Loucy (cell line): ENCODE measurements at regions not wholly inside any gene's neighbourhood (a gene's known extent, or its start where the extent isn't known, plus 50 kb on each side); places are given as distances from the start of the nearest gene placed in this dataset.

Experiments used
- H2AFZ ChIP-seq: fragments of 200-600 bp; sonication (generic); 2 replicates; pipeline ENCODE4 v1.6.0; 2016; ENCODE audit warnings: antibody characterized with exemption, mild to moderate bottlenecking, low read length, moderate library complexity
- H3F3A ChIP-seq: fragments of 200-600 bp; 2 replicates; pipeline ENCODE4 v1.6.0; 2016; ENCODE audit warnings: antibody characterized with exemption, low read depth, mild to moderate bottlenecking
- H3K27me3 ChIP-seq: fragments of 200-600 bp; sonication (generic); 2 replicates; pipeline ENCODE4 v1.6.1; 2014; ENCODE audit warnings: low read length, mild to moderate bottlenecking; ENCODE audit not compliant: insufficient read depth, poor library complexity, severe bottlenecking
- H3K36me3 ChIP-seq: fragments of 200-600 bp; sonication (generic); 2 replicates; pipeline ENCODE4 v1.6.1; 2016; ENCODE audit warnings: low read length; ENCODE audit not compliant: insufficient read depth
- H3K4me1 ChIP-seq: fragments of 200-600 bp; sonication (generic); 2 replicates; pipeline ENCODE4 v1.5.1; 2014; ENCODE audit warnings: low read length, mild to moderate bottlenecking; ENCODE audit not compliant: insufficient read depth, poor library complexity, severe bottlenecking
- H3K4me2 ChIP-seq: fragments of 200-600 bp; sonication (generic); 2 replicates; pipeline ENCODE4 v1.6.0; 2014; ENCODE audit warnings: antibody characterized with exemption, low read length, low read depth, mild to moderate bottlenecking; ENCODE audit not compliant: poor library complexity, severe bottlenecking
- H3K4me3 ChIP-seq: fragments of 200-600 bp; sonication (generic); 2 replicates; pipeline ENCODE4 v1.5.1; 2014; ENCODE audit warnings: low read length, mild to moderate bottlenecking, mixed read lengths; ENCODE audit not compliant: poor library complexity, severe bottlenecking
- H3K79me2 ChIP-seq: fragments of 200-600 bp; sonication (generic); 2 replicates; pipeline ENCODE4 v1.6.1; 2014; ENCODE audit warnings: low read length; ENCODE audit not compliant: insufficient read depth
- H3K9ac ChIP-seq: fragments of 200-600 bp; sonication (generic); 2 replicates; pipeline ENCODE4 v1.6.0; 2014; ENCODE audit warnings: mild to moderate bottlenecking, low read depth, low read length, moderate library complexity; ENCODE audit not compliant: poor library complexity, severe bottlenecking
- H3K9me2 ChIP-seq: fragments of 200-600 bp; sonication (generic); replicated peaks from 2 replicates; pipeline ENCODE4 v1.6.1; 2016; ENCODE audit warnings: low read depth, low read length, mixed read lengths
- H3K9me3 ChIP-seq: fragments of 200-600 bp; sonication (generic); 2 replicates; pipeline ENCODE4 v1.6.1; 2014; ENCODE audit warnings: mild to moderate bottlenecking, antibody characterized with exemption, low read length, low read depth; ENCODE audit not compliant: insufficient read depth
- H4K20me1 ChIP-seq: fragments of 200-600 bp; sonication (generic); 2 replicates; pipeline ENCODE4 v1.6.0; 2014; ENCODE audit warnings: antibody characterized with exemption, low read length, mild to moderate bottlenecking; ENCODE audit not compliant: insufficient read depth, poor library complexity, severe bottlenecking
- EZH2phosphoT487 ChIP-seq: fragments of 200-600 bp; IDR thresholded peaks from 2 replicates; pipeline ENCODE4 v1.6.1; 2018; ENCODE audit warnings: antibody characterized with exemption, mild to moderate bottlenecking, moderate library complexity, borderline replicate concordance
- TF ChIP-seq, protein P1 (sequence below): fragments of 200-600 bp; sonication (generic); conservative IDR thresholded peaks from 2 replicates; pipeline ENCODE4 v1.5.1; 2014; ENCODE audit warnings: mild to moderate bottlenecking, antibody characterized with exemption, low read length

GRCh38 chr12:4194668-4195067, 78.9 kb upstream of the CCND2 start:
- H3K27me3 ChIP-seq: no peaks in the 10 kb centered on the region
- H3K9me2 ChIP-seq: no peaks in the 10 kb centered on the region

GRCh38 chr12:4193821-4194220, 79.7 kb upstream of the CCND2 start:
- Histone ChIP-seq H3K9me3 (no peaks in the 10 kb centered on the region), H3F3A (no peaks in the 10 kb centered on the region), H3K36me3 (no peaks in the 10 kb centered on the region), H3K9ac (no peak overlapping the region), H3K4me1 (peaks cover 5% of the 10 kb centered on the region), H2AFZ (0 out of 2 replicates have a peak overlapping the region, but pooled peaks have one; percentile 11), H4K20me1 (no peaks in the 10 kb centered on the region), H3K9me2 (no peaks in the 10 kb centered on the region), H3K27me3 (no peaks in the 10 kb centered on the region), H3K4me2 (no peak overlapping the region), H3K79me2 (no peaks in the 10 kb centered on the region), H3K4me3 (no peak overlapping the region)
- TF ChIP-seq EZH2phosphoT487: no peak
- TF ChIP-seq, protein P1, sequence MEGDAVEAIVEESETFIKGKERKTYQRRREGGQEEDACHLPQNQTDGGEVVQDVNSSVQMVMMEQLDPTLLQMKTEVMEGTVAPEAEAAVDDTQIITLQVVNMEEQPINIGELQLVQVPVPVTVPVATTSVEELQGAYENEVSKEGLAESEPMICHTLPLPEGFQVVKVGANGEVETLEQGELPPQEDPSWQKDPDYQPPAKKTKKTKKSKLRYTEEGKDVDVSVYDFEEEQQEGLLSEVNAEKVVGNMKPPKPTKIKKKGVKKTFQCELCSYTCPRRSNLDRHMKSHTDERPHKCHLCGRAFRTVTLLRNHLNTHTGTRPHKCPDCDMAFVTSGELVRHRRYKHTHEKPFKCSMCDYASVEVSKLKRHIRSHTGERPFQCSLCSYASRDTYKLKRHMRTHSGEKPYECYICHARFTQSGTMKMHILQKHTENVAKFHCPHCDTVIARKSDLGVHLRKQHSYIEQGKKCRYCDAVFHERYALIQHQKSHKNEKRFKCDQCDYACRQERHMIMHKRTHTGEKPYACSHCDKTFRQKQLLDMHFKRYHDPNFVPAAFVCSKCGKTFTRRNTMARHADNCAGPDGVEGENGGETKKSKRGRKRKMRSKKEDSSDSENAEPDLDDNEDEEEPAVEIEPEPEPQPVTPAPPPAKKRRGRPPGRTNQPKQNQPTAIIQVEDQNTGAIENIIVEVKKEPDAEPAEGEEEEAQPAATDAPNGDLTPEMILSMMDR: no peak

More at GRCh38 chr12:4194668-4195067, 78.9 kb upstream of the CCND2 start:
- H3K9ac ChIP-seq: no peak overlapping the region
- H3K79me2 ChIP-seq: no peaks in the 10 kb centered on the region
- no peak overlapping the region for H2AFZ ChIP-seq
- no peak overlapping the region for H3K4me2 ChIP-seq
- no peaks in the 10 kb centered on the region for H3K36me3 ChIP-seq
- TF ChIP-seq EZH2phosphoT487: no peak
- TF ChIP-seq, protein P1: no peak
- no peaks in the 10 kb centered on the region for H3F3A ChIP-seq
- peaks cover 5% of the 10 kb centered on the region for H3K4me1 ChIP-seq
- H3K4me3 ChIP-seq: no peak overlapping the region
- no peaks in the 10 kb centered on the region for H4K20me1 ChIP-seq
- no peaks in the 10 kb centered on the region for H3K9me3 ChIP-seq

DNA sequence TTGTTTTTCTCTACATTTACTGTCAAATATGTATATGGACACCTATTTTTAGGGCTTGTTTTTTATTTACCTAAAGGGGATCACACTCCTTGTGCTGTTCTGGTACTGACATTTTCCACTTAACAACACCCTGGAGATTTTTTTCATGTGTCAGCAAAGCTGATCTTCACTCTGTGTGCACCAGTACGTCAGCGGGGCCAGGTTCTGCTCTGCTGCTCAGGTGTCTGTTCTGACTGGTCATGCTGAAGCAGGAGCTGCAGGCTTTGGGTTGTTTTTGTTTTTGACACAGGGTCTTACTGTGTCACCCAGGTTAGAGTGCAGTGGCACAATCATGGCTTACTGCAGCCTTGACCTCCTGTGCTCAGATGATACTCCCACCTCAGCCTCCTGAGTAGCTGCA, 81.9 kb upstream of the CCND2 start:
- H3K79me2 ChIP-seq: no peaks in the 10 kb centered on the region
- no peaks in the 10 kb centered on the region for H4K20me1 ChIP-seq
- H3K27me3 ChIP-seq: no peaks in the 10 kb centered on the region
- H3K4me3 ChIP-seq: no peak overlapping the region
- H3K9ac ChIP-seq: no peak overlapping the region
- H3K4me1 ChIP-seq: peaks cover 5% of the 10 kb centered on the region
- TF ChIP-seq, protein P1: no peak
- no peak for TF ChIP-seq EZH2phosphoT487
- no peak overlapping the region for H3K4me2 ChIP-seq
- H3F3A ChIP-seq: no peaks in the 10 kb centered on the region
- H2AFZ ChIP-seq: no peak overlapping the region
- no peaks in the 10 kb centered on the region for H3K36me3 ChIP-seq
- no peaks in the 10 kb centered on the region for H3K9me2 ChIP-seq
- H3K9me3 ChIP-seq: no peaks in the 10 kb centered on the region
